ENCODE measurements at regions not wholly inside any gene's neighbourhood (a gene's known extent, or its start where the extent isn't known, plus 50 kb on each side); places are given as distances from the start of the nearest gene placed in this dataset.

- Histone ChIP-seq H3K27ac (no peak overlapping the region), H3K9me3 (no peaks in the 10 kb centered on the region), H3K4me3 (no peak overlapping the region), H3K36me3 (no peaks in the 10 kb centered on the region), H3K4me1 (no peaks in the 10 kb centered on the region), H3K27me3 (no peaks in the 10 kb centered on the region)
- intact Hi-C loops (cut with DNase I; ENCODE audit: low total_unique reads): no loop called here
- TF ChIP-seq, protein P1, sequence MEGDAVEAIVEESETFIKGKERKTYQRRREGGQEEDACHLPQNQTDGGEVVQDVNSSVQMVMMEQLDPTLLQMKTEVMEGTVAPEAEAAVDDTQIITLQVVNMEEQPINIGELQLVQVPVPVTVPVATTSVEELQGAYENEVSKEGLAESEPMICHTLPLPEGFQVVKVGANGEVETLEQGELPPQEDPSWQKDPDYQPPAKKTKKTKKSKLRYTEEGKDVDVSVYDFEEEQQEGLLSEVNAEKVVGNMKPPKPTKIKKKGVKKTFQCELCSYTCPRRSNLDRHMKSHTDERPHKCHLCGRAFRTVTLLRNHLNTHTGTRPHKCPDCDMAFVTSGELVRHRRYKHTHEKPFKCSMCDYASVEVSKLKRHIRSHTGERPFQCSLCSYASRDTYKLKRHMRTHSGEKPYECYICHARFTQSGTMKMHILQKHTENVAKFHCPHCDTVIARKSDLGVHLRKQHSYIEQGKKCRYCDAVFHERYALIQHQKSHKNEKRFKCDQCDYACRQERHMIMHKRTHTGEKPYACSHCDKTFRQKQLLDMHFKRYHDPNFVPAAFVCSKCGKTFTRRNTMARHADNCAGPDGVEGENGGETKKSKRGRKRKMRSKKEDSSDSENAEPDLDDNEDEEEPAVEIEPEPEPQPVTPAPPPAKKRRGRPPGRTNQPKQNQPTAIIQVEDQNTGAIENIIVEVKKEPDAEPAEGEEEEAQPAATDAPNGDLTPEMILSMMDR (IDR thresholded peaks at IDR 0.05): no peak
- DNase-seq: no peak
Observed at GRCh38 chr1:81596341-81596740, 204.4 kb upstream of the ADGRL2 start.

DNA sequence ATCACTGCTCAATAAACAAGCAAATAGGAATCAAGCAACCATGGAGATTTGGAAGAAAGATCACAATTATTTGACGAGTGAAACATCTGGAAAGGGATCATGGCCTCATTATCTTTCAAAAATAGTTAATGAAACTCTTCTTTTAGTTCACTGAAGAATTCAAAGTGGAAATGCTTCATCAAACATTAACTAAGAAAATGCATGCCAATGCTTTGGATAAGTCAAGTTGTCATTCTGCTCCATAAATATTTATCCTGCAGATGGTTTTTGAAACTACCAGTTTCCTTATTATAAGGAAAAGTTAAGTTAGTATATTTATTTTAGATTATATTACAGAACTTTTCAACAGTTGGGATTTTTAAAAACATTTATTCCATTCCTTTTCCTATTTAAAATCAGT is 206.5 kb upstream of the ADGRL2 start:
- intact Hi-C loops (cut with DNase I; ENCODE audit: low total_unique reads): no loop called here
- Histone ChIP-seq H3K27ac (no peak overlapping the region), H3K4me3 (no peak overlapping the region), H3K27me3 (no peaks in the 10 kb centered on the region), H3K36me3 (no peaks in the 10 kb centered on the region), H3K4me1 (no peaks in the 10 kb centered on the region), H3K9me3 (no peaks in the 10 kb centered on the region)
- TF ChIP-seq, protein P1 (IDR thresholded peaks at IDR 0.05): no peak
- DNase-seq: no peak

DNA sequence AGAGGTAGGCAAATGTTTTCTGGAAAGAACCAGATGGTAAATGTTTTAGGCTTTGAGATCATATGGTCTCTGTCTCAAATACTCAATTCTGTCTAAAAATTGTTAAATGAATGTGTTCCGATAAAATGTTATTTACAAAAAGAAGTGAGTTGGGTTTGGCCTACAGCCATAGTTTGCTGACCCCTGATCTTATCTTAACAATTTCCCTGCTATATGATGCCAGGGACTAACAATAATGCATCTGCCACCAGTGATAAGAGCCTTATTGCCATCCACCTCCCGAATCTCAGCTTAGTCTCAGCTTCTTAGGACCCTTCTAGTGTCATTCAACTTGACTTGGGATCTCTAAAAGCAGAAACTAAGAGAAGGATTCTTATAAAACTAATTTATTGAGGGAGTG is 208.5 kb upstream of the ADGRL2 start:
- intact Hi-C loops (cut with DNase I; ENCODE audit: low total_unique reads): no loop called here
- H3K36me3 ChIP-seq: no peaks in the 10 kb centered on the region
- no peak overlapping the region for H3K4me3 ChIP-seq
- no peaks in the 10 kb centered on the region for H3K9me3 ChIP-seq
- no peaks in the 10 kb centered on the region for H3K4me1 ChIP-seq
- TF ChIP-seq, protein P1 (IDR thresholded peaks at IDR 0.05): no peak
- no peak for DNase-seq
- no peaks in the 10 kb centered on the region for H3K27me3 ChIP-seq
- H3K27ac ChIP-seq: no peak overlapping the region

GRCh38 chr1:81590171-81590570 is 210.6 kb upstream of the ADGRL2 start:
- intact Hi-C loops (cut with DNase I; ENCODE audit: low total_unique reads): no loop called here
- Histone ChIP-seq H3K4me3 (no peak overlapping the region), H3K36me3 (no peaks in the 10 kb centered on the region), H3K4me1 (no peaks in the 10 kb centered on the region), H3K9me3 (no peaks in the 10 kb centered on the region), H3K27me3 (no peaks in the 10 kb centered on the region), H3K27ac (no peak overlapping the region)
- DNase-seq: no peak
- TF ChIP-seq, protein P1 (IDR thresholded peaks at IDR 0.05): no peak

DNA sequence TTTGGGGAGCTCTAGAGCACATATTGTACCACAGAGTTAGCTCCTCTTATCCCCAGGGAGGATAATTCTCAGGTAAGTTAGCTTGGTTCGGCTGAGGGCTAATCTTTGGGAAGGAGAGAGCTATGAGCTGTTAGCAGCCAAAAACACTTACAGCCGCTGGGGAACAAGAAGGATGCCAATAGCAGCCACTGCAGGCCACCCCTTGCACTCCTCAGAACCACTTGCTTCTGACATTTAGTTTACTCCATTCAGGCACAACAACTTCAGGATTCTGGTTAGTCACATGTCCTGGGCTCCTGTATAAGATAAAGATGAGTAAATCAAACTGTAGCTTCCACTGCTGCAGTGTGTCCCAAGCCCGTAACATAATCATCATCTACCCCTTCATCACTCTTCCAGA is 212.6 kb upstream of the ADGRL2 start:
- Histone ChIP-seq H3K36me3 (no peaks in the 10 kb centered on the region), H3K27ac (no peak overlapping the region), H3K9me3 (no peaks in the 10 kb centered on the region), H3K27me3 (no peaks in the 10 kb centered on the region), H3K4me1 (peaks cover 0 to 5% (median 1%) of the 10 kb centered on the region in 4 donors), H3K4me3 (no peak overlapping the region)
- TF ChIP-seq, protein P1 (IDR thresholded peaks at IDR 0.05): no peak
- no peak for DNase-seq
- intact Hi-C loops (cut with DNase I; ENCODE audit: low total_unique reads): no loop called here

DNA sequence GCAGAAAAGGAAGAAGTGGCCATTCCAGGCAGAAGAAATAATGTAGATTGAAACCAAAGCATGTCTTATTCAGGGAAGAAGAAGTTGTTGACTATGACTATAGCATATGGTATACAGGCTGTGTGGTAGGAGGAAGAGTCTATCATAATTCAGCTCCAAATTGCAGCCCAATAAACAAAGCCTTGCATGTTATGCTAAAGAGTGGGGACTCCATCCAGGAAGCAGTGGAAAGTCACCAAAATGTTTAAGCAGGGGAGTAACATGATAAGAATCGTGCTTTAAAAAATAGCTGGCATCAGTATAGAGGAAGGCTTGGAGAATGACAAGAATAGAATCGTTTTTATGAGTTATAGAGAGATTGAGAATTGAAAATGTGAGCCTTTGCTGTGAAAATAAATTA is 213.3 kb upstream of the ADGRL2 start:
- no peak overlapping the region for H3K4me3 ChIP-seq
- intact Hi-C loops (cut with DNase I; ENCODE audit: low total_unique reads): no loop called here
- no peaks in the 10 kb centered on the region for H3K36me3 ChIP-seq
- DNase-seq: no peak
- TF ChIP-seq, protein P1 (IDR thresholded peaks at IDR 0.05): no peak
- H3K27me3 ChIP-seq: no peaks in the 10 kb centered on the region
- no peak overlapping the region for H3K27ac ChIP-seq
- H3K4me1 ChIP-seq: peaks cover 0 to 5% (median 4%) of the 10 kb centered on the region in 4 donors
- H3K9me3 ChIP-seq: no peaks in the 10 kb centered on the region

All from tibial artery (tissue), 4 donors.